DND-41 (cell line): ENCODE measurements at regions not wholly inside any gene's neighbourhood (a gene's known extent, or its start where the extent isn't known, plus 50 kb on each side); places are given as distances from the start of the nearest gene placed in this dataset.

Experiments
- ATAC-seq: fragments of 200-7000 bp; cut with Tn5 transposase; 3 replicates; pipeline ENCODE4 v1.9.1; 2021; ENCODE audit warnings: low read depth; ENCODE audit not compliant: insufficient read depth
- DNase-seq: peaks from one replicate; pipeline ENCODE4 v3.0.0-alpha.2; 2020
- H2AFZ ChIP-seq: 2 replicates; pipeline ENCODE4 v1.6.0; 2012; ENCODE audit warnings: low read depth, low read length
- H3K27ac ChIP-seq: 2 replicates; pipeline ENCODE4 v1.5.1; 2012; ENCODE audit warnings: low read length, inconsistent platforms
- H3K27me3 ChIP-seq: fragments of 200-600 bp; sonication (generic); 2 replicates; pipeline ENCODE4 v1.6.0; 2012; ENCODE audit warnings: low read length, mild to moderate bottlenecking, inconsistent platforms; ENCODE audit not compliant: insufficient read depth, poor library complexity
- H3K36me3 ChIP-seq: 2 replicates; pipeline ENCODE4 v1.5.1; 2012; ENCODE audit warnings: low read length, inconsistent platforms; ENCODE audit not compliant: insufficient read depth
- H3K4me1 ChIP-seq: 2 replicates; pipeline ENCODE4 v1.5.1; 2012; ENCODE audit warnings: mild to moderate bottlenecking, low read length; ENCODE audit not compliant: insufficient read depth
- H3K4me2 ChIP-seq: 2 replicates; pipeline ENCODE4 v1.6.0; 2012; ENCODE audit warnings: mild to moderate bottlenecking, moderate library complexity, low read length, inconsistent platforms; ENCODE audit not compliant: insufficient read depth
- H3K4me3 ChIP-seq, 2 experiments: fragments of 200-600 bp in 1 of 2; shearing (Covaris generic) in 1 of 2; 2 replicates each; pipeline ENCODE4 v1.5.1; 2012 to 2016; ENCODE audit warnings: inconsistent platforms in 2 of 2, low read length in 2 of 2, mild to moderate bottlenecking in 2 of 2, low read depth in 1 of 2, moderate library complexity in 1 of 2
- H3K79me2 ChIP-seq: 2 replicates; pipeline ENCODE4 v1.6.0; 2012; ENCODE audit warnings: low read length, inconsistent platforms; ENCODE audit not compliant: insufficient read depth
- H3K9ac ChIP-seq: 2 replicates; pipeline ENCODE4 v1.6.0; 2012; ENCODE audit warnings: low read depth, mild to moderate bottlenecking, inconsistent platforms, low read length, moderate library complexity
- H3K9me3 ChIP-seq: 2 replicates; pipeline ENCODE4 v1.5.1; 2012; ENCODE audit warnings: low read length, moderate library complexity, mild to moderate bottlenecking, inconsistent platforms; ENCODE audit not compliant: insufficient read depth, severe bottlenecking
- H4K20me1 ChIP-seq: 2 replicates; pipeline ENCODE4 v1.6.0; 2012; ENCODE audit warnings: low read length; ENCODE audit not compliant: insufficient read depth
- CTCF ChIP-seq: IDR thresholded peaks from 2 replicates; pipeline ENCODE4 v1.5.1; 2012; ENCODE audit warnings: borderline replicate concordance, low read length, moderate library complexity, mild to moderate bottlenecking; ENCODE audit not compliant: poor library complexity, severe bottlenecking; ENCODE audit errors: extremely low read depth
- EZH2 ChIP-seq: IDR thresholded peaks from 3 replicates; pipeline ENCODE4 v1.6.1; 2012; ENCODE audit warnings: borderline replicate concordance, low read depth, mild to moderate bottlenecking, moderate library complexity, low read length, inconsistent platforms; ENCODE audit not compliant: severe bottlenecking

- Histone ChIP-seq H4K20me1 (no peaks in the 10 kb centered on the region), H3K27ac (no peak overlapping the region), H3K27me3 (peaks cover 3% of the 10 kb centered on the region), H3K9me3 (no peaks in the 10 kb centered on the region), H3K4me2 (no peak overlapping the region), H2AFZ (no peak overlapping the region), H3K79me2 (no peaks in the 10 kb centered on the region), H3K4me3 (no peak overlapping the region), H3K4me1 (no peaks in the 10 kb centered on the region), H3K36me3 (no peaks in the 10 kb centered on the region), H3K9ac (no peak overlapping the region)
- DNase-seq (no peak), ATAC-seq (no peak)
- TF ChIP-seq EZH2 (no peak), CTCF (no peak)
These were observed 256.8 kb upstream of the CDH5 start for GRCh38 chr16:66109677-66110076.

- DNase-seq (no peak), ATAC-seq (no peak)
- Histone ChIP-seq H3K9ac (no peak overlapping the region), H3K4me2 (no peak overlapping the region), H2AFZ (no peak overlapping the region), H3K27me3 (peaks cover 3% of the 10 kb centered on the region), H3K27ac (no peak overlapping the region), H3K79me2 (no peaks in the 10 kb centered on the region), H3K36me3 (no peaks in the 10 kb centered on the region), H4K20me1 (no peaks in the 10 kb centered on the region), H3K9me3 (no peaks in the 10 kb centered on the region), H3K4me3 (no peak overlapping the region), H3K4me1 (no peaks in the 10 kb centered on the region)
- no peak for TF ChIP-seq CTCF
- no peak for TF ChIP-seq EZH2
These were observed 258.8 kb upstream of the CDH5 start for GRCh38 chr16:66107661-66108060.

GRCh38 chr16:66103211-66103610 is 263.3 kb upstream of the CDH5 start:
- no peaks in the 10 kb centered on the region for H3K9me3 ChIP-seq
- H3K27ac ChIP-seq = no peak overlapping the region
- H2AFZ ChIP-seq = no peak overlapping the region
- DNase-seq (no peak), ATAC-seq (no peak)
- no peaks in the 10 kb centered on the region for H3K4me1 ChIP-seq
- H3K27me3 ChIP-seq = peaks cover 3% of the 10 kb centered on the region
- H3K4me2 ChIP-seq = no peak overlapping the region
- no peaks in the 10 kb centered on the region for H4K20me1 ChIP-seq
- no peaks in the 10 kb centered on the region for H3K79me2 ChIP-seq
- H3K9ac ChIP-seq = no peak overlapping the region
- H3K36me3 ChIP-seq = no peaks in the 10 kb centered on the region
- no peak overlapping the region for H3K4me3 ChIP-seq
- TF ChIP-seq CTCF = no peak
- no peak for TF ChIP-seq EZH2

- ATAC-seq (no peak), DNase-seq (no peak)
- TF ChIP-seq EZH2 = no peak
- TF ChIP-seq CTCF = no peak
- Histone ChIP-seq H4K20me1 (no peaks in the 10 kb centered on the region), H3K4me2 (no peak overlapping the region), H3K27ac (no peak overlapping the region), H3K4me1 (no peaks in the 10 kb centered on the region), H3K4me3 (no peak overlapping the region), H3K9me3 (no peaks in the 10 kb centered on the region), H3K27me3 (peaks cover 13% of the 10 kb centered on the region), H3K36me3 (no peaks in the 10 kb centered on the region), H3K79me2 (no peaks in the 10 kb centered on the region), H3K9ac (no peak overlapping the region), H2AFZ (no peak overlapping the region)
These were observed 267.2 kb upstream of the CDH5 start for GRCh38 chr16:66099306-66099705.
